ENCODE measurements at regions not wholly inside any gene's neighbourhood (a gene's known extent, or its start where the extent isn't known, plus 50 kb on each side); places are given as distances from the start of the nearest gene placed in this dataset.
"Not testable (repeated sequence)": the region's sequence is repeated elsewhere in the genome, so short reads cannot be mapped to it uniquely, and the experiment has no call there.

GRCh38 chr2:208990716-208991115 is 433.1 kb upstream of the MAP2 start:
- no peaks in the 10 kb centered on the region for H3K4me1 ChIP-seq (ENCODE audit: insufficient read depth, poor library complexity, severe bottlenecking)
- TF ChIP-seq CTCF (IDR thresholded peaks at IDR 0.05; ENCODE audit: poor library complexity, severe bottlenecking) = no peak

GRCh38 chr2:208999911-209000310 is 423.9 kb upstream of the MAP2 start:
- Histone ChIP-seq H3K27ac (ENCODE audit: poor library complexity, severe bottlenecking) (no peak overlapping the region), H3K4me1 (ENCODE audit: insufficient read depth, poor library complexity, severe bottlenecking) (no peaks in the 10 kb centered on the region), H3K36me3 (ENCODE audit: low read depth) (no peaks in the 10 kb centered on the region), H3K4me3 (ENCODE audit: severe bottlenecking) (no peak overlapping the region), H3K27me3 (ENCODE audit: insufficient read depth, poor library complexity, severe bottlenecking) (no peaks in the 10 kb centered on the region), H3K9me3 (ENCODE audit: severe bottlenecking) (no peaks in the 10 kb centered on the region)
- no peak for TF ChIP-seq CTCF (IDR thresholded peaks at IDR 0.05; ENCODE audit: poor library complexity, severe bottlenecking)
- DNase-seq (ENCODE audit: low spot score) = no peak
- ATAC-seq (ENCODE audit: low read depth) = no peak

More at GRCh38 chr2:208990716-208991115, 433.1 kb upstream of the MAP2 start:
- ATAC-seq (ENCODE audit: low read depth) (no peak), DNase-seq (ENCODE audit: low spot score) (no peak)
- Histone ChIP-seq H3K36me3 (ENCODE audit: low read depth) (no peaks in the 10 kb centered on the region), H3K27me3 (ENCODE audit: insufficient read depth, poor library complexity, severe bottlenecking) (no peaks in the 10 kb centered on the region), H3K9me3 (ENCODE audit: severe bottlenecking) (no peaks in the 10 kb centered on the region), H3K4me3 (ENCODE audit: severe bottlenecking) (no peak overlapping the region), H3K27ac (ENCODE audit: poor library complexity, severe bottlenecking) (no peak overlapping the region)

- no peaks in the 10 kb centered on the region for H3K4me1 ChIP-seq (ENCODE audit: insufficient read depth, poor library complexity, severe bottlenecking)
- H3K27ac ChIP-seq (ENCODE audit: poor library complexity, severe bottlenecking) = no peak overlapping the region
- no peak overlapping the region for H3K4me3 ChIP-seq (ENCODE audit: severe bottlenecking)
- ATAC-seq (ENCODE audit: low read depth) = no peak
- DNase-seq (ENCODE audit: low spot score) = no peak
- H3K36me3 ChIP-seq (ENCODE audit: low read depth) = no peaks in the 10 kb centered on the region
- no peaks in the 10 kb centered on the region for H3K9me3 ChIP-seq (ENCODE audit: severe bottlenecking)
- no peaks in the 10 kb centered on the region for H3K27me3 ChIP-seq (ENCODE audit: insufficient read depth, poor library complexity, severe bottlenecking)
- TF ChIP-seq CTCF (IDR thresholded peaks at IDR 0.05; ENCODE audit: poor library complexity, severe bottlenecking) = no peak
These were observed 421.8 kb upstream of the MAP2 start for GRCh38 chr2:209002054-209002453.

GRCh38 chr2:209005371-209005770 is 418.5 kb upstream of the MAP2 start:
- TF ChIP-seq CTCF (IDR thresholded peaks at IDR 0.05; ENCODE audit: poor library complexity, severe bottlenecking) = no peak
- no peak for ATAC-seq (ENCODE audit: low read depth)

GRCh38 chr2:209008636-209009287 is 415.1 kb upstream of the MAP2 start:
- TF ChIP-seq CTCF (IDR thresholded peaks at IDR 0.05; ENCODE audit: poor library complexity, severe bottlenecking) = no peak
- no peaks in the 10 kb centered on the region for H3K9me3 ChIP-seq (ENCODE audit: severe bottlenecking)
- DNase-seq (ENCODE audit: low spot score) (no peak), ATAC-seq (ENCODE audit: low read depth) (no peak)
- H3K4me1 ChIP-seq (ENCODE audit: insufficient read depth, poor library complexity, severe bottlenecking) = no peaks in the 10 kb centered on the region
- H3K4me3 ChIP-seq (ENCODE audit: severe bottlenecking) = no peak overlapping the region
- H3K27ac ChIP-seq (ENCODE audit: poor library complexity, severe bottlenecking) = no peak overlapping the region
- no peaks in the 10 kb centered on the region for H3K27me3 ChIP-seq (ENCODE audit: insufficient read depth, poor library complexity, severe bottlenecking)
- no peaks in the 10 kb centered on the region for H3K36me3 ChIP-seq (ENCODE audit: low read depth)

More at GRCh38 chr2:209005371-209005770, 418.5 kb upstream of the MAP2 start:
- Histone ChIP-seq H3K9me3 (ENCODE audit: severe bottlenecking) (no peaks in the 10 kb centered on the region), H3K4me3 (ENCODE audit: severe bottlenecking) (no peak overlapping the region), H3K27me3 (ENCODE audit: insufficient read depth, poor library complexity, severe bottlenecking) (no peaks in the 10 kb centered on the region), H3K27ac (ENCODE audit: poor library complexity, severe bottlenecking) (no peak overlapping the region), H3K36me3 (ENCODE audit: low read depth) (no peaks in the 10 kb centered on the region), H3K4me1 (ENCODE audit: insufficient read depth, poor library complexity, severe bottlenecking) (no peaks in the 10 kb centered on the region)
- DNase-seq (ENCODE audit: low spot score) = no peak

- H3K27me3 ChIP-seq (ENCODE audit: insufficient read depth, poor library complexity, severe bottlenecking); H3K9me3 ChIP-seq (ENCODE audit: severe bottlenecking); DNase-seq (ENCODE audit: low spot score); H3K4me3 ChIP-seq (ENCODE audit: severe bottlenecking); H3K4me1 ChIP-seq (ENCODE audit: insufficient read depth, poor library complexity, severe bottlenecking); H3K27ac ChIP-seq (ENCODE audit: poor library complexity, severe bottlenecking); H3K36me3 ChIP-seq (ENCODE audit: low read depth); ATAC-seq (ENCODE audit: low read depth): not testable (repeated sequence)
These were observed 405.2 kb upstream of the MAP2 start for GRCh38 chr2:209018633-209019032.

All from RWPE2 (cell line).